ENCODE measurements at regions not wholly inside any gene's neighbourhood (a gene's known extent, or its start where the extent isn't known, plus 50 kb on each side); places are given as distances from the start of the nearest gene placed in this dataset.

- no peak for DNase-seq (ENCODE audit: low read depth)
These were observed 52.8 kb downstream of the SOX2 start for GRCh38 chr3:181764544-181764943.

DNA sequence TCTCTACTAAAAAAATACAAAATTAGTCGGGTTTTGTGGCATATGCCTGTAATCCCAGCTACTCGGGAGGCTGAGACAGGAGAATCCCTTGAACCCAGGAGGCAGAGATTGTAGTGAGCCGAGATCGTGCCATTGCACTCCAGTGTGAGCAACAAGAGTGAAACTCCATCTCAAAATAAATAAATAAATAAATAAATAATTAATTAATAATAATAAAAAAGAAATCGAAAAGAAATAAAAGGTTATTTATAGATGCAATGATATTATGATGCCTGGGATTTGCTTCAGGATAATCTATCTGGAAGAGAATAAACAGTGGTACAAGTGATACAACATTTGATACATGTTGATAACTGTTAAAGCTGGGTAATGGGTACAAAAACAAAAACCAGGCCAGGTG lies 58.6 kb downstream of the SOX2 start:
- DNase-seq (ENCODE audit: low read depth), result no peak

DNA sequence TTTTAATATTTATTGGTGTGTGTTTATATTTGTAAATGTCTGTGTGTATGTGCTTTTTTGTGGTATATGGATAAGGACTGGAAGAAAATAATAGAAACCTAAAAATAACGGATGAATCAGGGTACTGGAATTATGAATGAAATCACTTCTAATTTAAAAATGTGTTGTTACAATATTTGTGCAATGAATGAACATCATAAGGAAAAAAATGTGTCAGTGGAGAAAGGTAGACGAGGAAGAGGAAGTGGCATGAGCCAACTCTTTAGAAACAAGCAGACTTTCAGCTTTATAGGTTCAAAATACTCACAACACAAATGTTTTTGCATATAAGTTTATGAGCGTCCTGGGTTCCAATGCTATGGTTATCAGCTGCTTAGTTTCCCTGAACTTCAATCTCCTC lies 59.4 kb downstream of the SOX2 start:
- no peak for DNase-seq (ENCODE audit: low read depth)

GRCh38 chr3:181772166-181772565 lies 60.4 kb downstream of the SOX2 start:
- no peak for DNase-seq (ENCODE audit: low read depth)

- DNase-seq (ENCODE audit: low read depth), result no peak
These were observed 62.2 kb downstream of the SOX2 start for GRCh38 chr3:181773921-181774320.

DNA sequence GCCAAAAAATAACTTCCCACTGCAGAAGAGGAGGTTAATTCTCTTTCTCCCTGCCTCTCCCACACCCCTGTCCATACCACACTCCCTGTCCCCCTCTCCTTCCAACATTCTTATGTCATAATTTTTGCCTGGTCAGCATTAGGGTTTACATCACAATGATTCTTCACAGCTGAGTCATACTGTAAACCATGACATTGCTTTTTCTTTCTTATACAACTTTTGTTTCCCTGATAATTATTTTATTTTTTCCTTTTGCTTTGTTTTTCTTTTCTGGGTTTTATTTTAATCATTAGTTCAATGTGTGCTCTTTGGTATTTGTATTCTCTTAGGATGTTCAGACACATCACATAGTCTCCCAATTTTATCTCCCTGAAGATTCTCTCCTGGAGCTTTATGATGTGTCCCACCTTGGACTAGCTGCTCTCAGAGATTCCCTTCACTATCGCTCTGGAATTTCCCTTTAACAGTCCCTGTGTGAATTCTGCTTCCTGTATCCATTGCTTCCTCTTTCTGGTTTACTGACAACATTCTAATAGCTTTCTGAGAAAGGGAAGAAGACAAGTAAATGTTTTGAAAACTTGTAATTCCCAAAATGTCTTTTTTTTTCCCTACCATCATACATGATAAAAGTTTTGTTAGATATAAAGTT lies 70.7 kb downstream of the SOX2 start:
- DNase-seq (ENCODE audit: low read depth), result no peak

GRCh38 chr3:181790561-181790960 lies 78.8 kb downstream of the SOX2 start:
- DNase-seq (ENCODE audit: low read depth), result no peak

GRCh38 chr3:181791056-181791955 lies 79.6 kb downstream of the SOX2 start:
- no peak for DNase-seq (ENCODE audit: low read depth)

DNA sequence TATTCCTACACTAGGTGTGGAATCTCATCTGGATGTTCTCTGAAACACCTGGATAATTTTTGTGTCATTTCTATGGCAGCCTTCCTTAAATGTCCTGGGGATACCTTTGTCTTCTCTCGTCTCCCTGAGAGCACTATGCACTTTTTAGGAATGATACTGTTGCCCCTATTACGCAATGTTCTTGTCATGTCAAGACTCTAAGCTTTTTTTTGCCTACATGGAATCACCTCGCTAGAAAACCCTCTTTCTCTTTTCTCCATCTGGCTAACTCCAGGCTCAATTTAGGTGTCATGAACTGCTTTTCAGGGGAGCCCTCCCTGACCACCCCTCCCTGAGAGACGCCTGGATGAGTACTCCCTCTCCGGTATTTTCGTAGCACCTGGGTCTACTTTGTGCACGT lies 81.3 kb downstream of the SOX2 start:
- no peak for DNase-seq (ENCODE audit: low read depth)

DNA sequence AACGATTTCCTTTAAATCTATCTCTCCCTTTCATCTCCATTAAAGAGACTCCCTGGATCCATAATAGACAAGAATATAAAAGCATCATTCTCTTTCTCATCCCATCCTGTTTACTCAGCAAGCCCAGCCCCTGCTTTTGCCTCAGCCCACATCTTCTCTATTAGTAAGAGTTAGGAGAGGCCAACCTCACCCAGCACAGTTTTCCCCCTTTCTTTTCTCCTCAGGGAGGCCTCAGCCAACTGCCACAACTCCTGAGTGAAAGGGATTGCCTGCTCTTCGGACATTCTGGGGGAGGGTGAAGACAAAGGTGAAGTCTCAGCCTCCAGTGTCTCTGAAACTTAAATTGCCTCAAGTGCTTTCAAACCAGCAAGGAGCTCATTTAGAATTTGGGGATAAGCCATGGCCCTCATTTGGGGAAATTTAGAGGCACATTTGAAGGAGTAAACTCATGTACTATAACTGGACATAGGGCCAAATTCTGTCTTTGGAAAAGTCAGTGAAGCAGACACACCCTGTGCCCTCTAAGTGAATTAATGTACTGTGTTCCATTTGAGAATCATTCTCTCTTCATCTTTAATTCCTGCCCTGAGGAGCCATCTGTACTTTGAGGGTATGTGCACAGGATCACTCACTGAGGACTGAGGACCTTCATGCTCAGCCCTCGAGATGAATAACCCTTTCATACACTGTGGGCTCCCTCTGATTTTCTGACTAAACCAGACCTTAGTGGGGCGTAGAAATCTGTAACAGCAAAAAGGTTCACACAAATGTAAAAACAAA lies 82.5 kb downstream of the SOX2 start:
- no peak for DNase-seq (ENCODE audit: low read depth)

DNA sequence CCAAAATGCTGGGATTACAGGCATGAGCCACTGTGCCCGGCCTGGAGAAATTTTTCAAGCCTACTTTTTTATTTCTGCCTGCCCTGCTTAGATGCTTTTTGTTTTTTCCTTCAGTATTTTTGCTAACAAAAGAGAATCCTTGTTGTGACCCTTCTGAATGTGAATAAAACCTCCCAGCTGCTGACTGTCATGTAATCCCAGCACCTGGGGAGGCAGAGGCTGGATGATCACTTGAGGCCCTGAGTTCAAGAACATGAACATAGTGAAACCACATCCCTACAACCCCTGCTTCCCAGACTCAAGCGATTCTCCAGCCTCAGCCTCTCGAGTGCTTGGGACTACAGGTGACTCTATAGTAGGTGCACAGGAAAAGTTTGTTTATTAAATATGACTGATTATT lies 84.9 kb downstream of the SOX2 start:
- DNase-seq (ENCODE audit: low read depth), result no peak

- DNase-seq (ENCODE audit: low read depth), result no peak
These were observed 85.7 kb downstream of the SOX2 start for GRCh38 chr3:181797431-181797830.

DNA sequence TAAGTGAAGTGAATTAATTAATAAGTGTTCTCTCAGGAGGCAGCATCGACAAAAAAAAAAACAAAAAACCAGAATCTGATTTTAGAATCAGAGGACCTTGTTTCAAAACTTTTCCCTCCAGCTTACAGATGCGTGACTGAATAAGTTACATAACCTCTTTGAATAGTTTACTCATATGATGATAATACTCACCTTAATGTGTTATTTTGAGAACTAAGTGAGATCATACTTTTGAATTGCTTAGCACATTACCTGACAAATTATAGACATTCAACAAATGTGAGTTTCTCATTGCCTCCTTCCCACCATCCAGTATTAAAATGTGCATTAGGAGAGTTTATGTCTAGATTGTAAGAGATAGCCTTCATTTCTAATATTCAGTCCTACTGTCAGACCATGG lies 94.0 kb downstream of the SOX2 start:
- no peak for DNase-seq (ENCODE audit: low read depth)

DNA sequence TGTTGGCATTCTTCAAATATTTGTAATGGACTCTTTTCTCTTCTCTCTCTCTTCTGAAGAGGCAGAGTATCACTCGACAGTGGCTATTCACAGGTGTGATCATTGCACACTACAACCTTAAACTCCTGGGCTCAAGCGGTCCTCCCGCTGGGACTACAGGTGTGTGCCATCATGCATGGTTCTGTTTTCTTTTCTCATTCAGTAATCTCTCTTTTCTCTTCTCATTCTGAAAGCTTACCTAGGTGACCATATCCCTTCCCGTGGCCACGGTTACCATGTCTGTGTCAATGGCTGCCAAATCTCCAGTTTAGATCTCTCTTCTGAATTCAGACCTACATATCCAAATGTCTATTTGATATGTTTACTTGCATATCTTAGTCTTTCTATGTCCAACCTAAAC lies 96.3 kb downstream of the SOX2 start:
- no peak for DNase-seq (ENCODE audit: low read depth)

DNA sequence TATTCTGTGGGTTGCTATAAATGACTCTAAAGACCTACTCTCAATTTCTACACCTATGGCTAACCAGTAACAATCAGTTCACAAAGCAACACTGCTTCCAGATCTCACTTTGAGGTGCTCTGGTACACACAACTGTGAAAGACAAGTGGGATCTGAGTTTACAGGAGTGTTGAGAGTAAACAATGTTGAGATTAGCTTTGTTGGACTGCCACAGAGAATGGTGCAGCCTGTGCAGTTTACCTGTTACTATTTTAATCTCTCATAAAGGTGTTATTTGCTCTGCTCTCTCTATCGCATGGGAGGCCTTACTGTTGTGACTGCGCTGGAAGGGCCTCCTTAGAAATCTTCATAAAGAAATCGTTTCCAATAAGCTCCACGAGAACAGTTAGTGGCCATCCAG lies 112.0 kb downstream of the SOX2 start:
- DNase-seq (ENCODE audit: low read depth), result no peak

DNA sequence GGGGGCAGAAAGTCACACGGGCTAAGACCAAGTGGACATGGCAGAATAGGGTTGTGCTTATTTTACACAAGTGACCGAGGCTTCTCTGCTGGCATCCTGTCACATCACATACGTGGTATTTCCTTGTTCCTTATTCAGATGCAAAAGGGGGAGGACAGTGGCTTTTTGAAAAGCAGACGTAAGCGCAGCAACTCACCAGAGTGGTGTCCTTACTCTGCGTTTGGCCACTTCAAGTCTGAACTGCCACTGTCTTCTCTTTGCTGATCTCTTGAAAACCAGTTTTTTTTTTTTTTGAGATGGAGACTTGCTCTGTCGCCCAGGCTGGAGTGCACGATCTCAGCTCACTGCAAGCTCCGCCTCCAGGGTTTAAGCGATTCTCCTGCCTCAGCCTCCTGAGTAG lies 113.2 kb downstream of the SOX2 start:
- DNase-seq (ENCODE audit: low read depth), result no peak

DNA sequence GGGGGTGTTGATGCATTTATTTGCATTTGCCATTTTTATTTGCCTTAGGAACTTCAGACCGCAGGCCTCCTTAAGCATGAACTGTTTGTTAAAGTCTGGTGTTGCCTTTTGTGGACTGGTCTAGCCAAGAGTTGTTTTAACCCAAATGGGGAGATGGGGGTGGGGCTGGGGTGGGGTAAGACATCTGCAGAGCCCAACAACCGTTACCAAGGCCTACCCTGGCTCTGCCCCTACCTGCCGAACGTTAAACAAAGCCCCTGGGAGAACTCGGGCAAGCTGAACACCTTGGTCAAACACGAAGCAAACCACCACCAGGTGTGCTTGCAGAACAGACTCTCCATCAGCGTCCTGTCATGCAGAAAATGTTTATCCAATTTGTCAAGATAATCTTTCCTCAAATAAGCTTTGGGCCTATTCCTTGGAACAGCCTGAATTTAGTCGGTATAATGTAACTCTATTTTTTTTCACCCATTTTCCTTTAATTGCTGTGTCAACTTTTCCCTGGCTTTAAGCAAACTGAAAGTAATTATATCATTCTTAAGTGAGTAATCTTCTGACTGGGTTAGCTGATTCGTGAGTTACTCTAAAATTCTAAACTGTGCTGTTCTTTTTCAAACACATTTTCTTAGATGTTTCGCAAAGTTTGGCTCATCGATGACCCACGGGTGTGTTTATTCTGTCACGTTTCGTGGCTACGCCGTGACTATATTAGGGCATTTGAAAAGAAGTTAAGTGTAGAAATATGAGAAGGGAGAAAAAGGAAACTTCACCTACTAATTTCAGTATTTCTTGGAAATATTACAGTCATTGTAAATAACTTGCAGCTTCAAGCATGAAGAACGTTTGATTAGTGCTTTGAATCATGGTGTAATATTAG lies 127.6 kb downstream of the SOX2 start:
- no peak for DNase-seq (ENCODE audit: low read depth)

DNA sequence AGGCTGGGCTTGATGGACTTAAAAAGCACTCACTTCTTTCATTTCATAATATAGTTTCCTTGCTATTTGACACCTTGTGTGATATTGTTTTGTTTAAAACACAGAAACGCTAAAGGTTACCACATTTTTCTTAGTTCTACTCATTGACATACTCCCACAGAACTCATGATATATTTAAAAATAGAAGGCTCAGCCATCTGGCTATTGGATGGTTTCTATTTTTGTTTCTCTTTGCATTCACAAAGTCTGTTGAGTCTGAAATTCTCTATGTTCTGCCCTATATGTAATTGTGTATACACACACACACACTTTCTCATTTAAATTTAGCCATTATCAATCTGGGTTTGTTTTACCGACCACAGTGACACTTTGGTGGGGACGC lies 128.2 kb downstream of the SOX2 start:
- DNase-seq (ENCODE audit: low read depth), result no peak

GRCh38 chr3:181844211-181844610 lies 132.5 kb downstream of the SOX2 start:
- DNase-seq (ENCODE audit: low read depth), result no peak

DNA sequence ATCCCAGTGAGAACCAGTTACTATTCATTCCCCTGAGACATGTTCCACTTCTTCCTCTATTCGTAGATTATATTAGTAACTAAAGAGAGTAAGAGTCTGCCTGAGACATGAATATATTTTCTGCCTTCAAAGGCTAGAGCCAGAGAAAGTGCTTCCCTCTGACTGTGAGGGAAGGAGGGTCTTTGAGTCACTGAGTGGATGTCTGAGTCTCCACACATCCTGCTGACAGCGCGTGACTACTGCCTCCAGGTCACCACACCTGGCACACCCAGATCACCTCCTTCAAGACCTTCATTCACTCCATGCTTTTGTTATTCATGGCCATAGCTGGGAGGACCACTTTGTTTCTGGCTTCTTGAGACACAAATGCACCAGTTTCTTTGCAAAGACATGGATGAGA lies 135.6 kb downstream of the SOX2 start:
- DNase-seq (ENCODE audit: low read depth), result no peak

DNA sequence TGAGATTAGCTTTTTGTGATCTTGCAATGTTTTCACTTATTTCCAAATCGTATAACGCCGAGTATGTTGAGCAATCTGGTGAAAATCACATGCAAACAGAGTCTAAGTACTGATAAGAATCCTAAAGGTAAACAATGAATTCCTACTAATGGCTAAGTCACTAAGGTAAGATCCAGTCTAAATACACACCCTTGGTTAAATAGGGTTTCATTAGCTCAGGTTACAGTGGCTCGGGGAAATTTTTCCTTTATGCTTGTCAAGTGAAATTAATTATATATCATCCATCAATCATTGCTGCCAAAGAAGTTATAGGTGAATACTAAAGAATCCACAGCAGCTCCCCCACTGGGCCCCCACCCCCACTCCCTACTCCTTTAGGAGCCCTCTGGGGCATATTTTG lies 139.3 kb downstream of the SOX2 start:
- no peak for DNase-seq (ENCODE audit: low read depth)

DNA sequence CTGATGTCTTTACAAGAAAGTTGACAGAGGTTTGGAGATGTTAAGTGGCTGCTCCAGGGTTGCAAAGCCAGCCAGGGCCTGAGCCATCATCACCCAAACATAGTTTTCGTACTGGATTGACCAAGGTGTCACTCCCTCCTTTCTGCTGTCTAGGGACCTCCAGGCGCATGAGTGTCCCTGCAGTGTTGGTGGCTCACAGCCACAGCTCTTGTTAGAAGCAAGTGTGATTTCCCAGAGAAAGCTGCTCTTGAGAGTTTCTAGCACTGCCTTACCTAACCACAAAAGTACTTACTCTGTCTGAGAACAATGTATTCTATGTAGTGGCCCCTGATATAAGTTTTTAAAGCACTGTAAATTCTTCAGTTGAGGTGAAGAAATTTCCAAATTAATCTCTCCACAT lies 144.1 kb downstream of the SOX2 start:
- DNase-seq (ENCODE audit: low read depth), result no peak
